H1 (cell line): ENCODE measurements at regions not wholly inside any gene's neighbourhood (a gene's known extent, or its start where the extent isn't known, plus 50 kb on each side); places are given as distances from the start of the nearest gene placed in this dataset.

Source experiments
- CTCF ChIA-PET: fragments of 300-600 bp; sonication (Branson Sonifier 250); formaldehyde crosslinking; loops from one replicate; lab custom pipeline; 2021; ENCODE audit not compliant: partially characterized antibody; lab: Charles Lee
- POLR2A ChIA-PET: fragments of 300-600 bp; sonication (Branson Sonifier 250); formaldehyde crosslinking; loops from one replicate; lab custom pipeline; 2021; ENCODE audit warnings: inconsistent platforms; ENCODE audit not compliant: partially characterized antibody; lab: Charles Lee
- DNase-seq, 2 experiments: peaks; one replicate each; pipeline versions ENCODE4 v3.0.0 to v3.0.0-alpha.2; 2010 to 2022; ENCODE audit warnings: low spot score in 2 of 2, low read depth in 1 of 2, mixed read lengths in 1 of 2
- FAIRE-seq: peaks from 2 replicates; lab custom pipeline; 2011; peaks lifted over from hg19 to GRCh38; lab: Jason Lieb, UNC
- H2AFZ ChIP-seq: 2 replicates; pipeline ENCODE4 v1.8.1; 2012; ENCODE audit warnings: low read length, inconsistent platforms
- H2AK5ac ChIP-seq: 2 replicates; pipeline ENCODE4 v1.6.1; 2013; ENCODE audit warnings: low read depth, low read length
- H2BK120ac ChIP-seq: replicated peaks from 2 replicates; pipeline ENCODE3; 2013; ENCODE audit warnings: low read depth, low read length, inconsistent platforms
- H2BK12ac ChIP-seq: 2 replicates; pipeline ENCODE4 v1.6.1; 2013; ENCODE audit warnings: low read depth, low read length
- H2BK15ac ChIP-seq: 2 replicates; pipeline ENCODE4 v1.6.1; 2013; ENCODE audit warnings: low read length
- H2BK20ac ChIP-seq: 2 replicates; pipeline ENCODE4 v1.6.1; 2013; ENCODE audit warnings: low read length
- H2BK5ac ChIP-seq: 2 replicates; pipeline ENCODE4 v1.6.1; 2013; ENCODE audit warnings: low read depth, low read length
- H3K14ac ChIP-seq: 2 replicates; pipeline ENCODE4 v1.6.1; 2013; ENCODE audit warnings: inconsistent platforms; ENCODE audit not compliant: insufficient read length
- H3K18ac ChIP-seq: 2 replicates; pipeline ENCODE4 v1.6.1; 2013; ENCODE audit warnings: low read length; ENCODE audit errors: extremely low read depth
- H3K23ac ChIP-seq: 2 replicates; pipeline ENCODE4 v1.6.1; 2013; ENCODE audit warnings: inconsistent platforms; ENCODE audit not compliant: insufficient read length
- H3K23me2 ChIP-seq: 2 replicates; pipeline ENCODE4 v1.6.1; 2013; ENCODE audit warnings: low read depth, low read length
- H3K27ac ChIP-seq: 2 replicates; pipeline ENCODE4 v1.6.1; 2011; ENCODE audit warnings: low read depth, low read length, inconsistent platforms
- H3K27me3 ChIP-seq, 4 experiments: replicated peaks in 1 of 4; 1 replicate in 1 of 4; 2 replicates in 3 of 4; pipeline versions ENCODE4 v1.6.1 to v1.8.1; 2011 to 2013; ENCODE audit warnings: low read length in 3 of 4, mild to moderate bottlenecking in 3 of 4, inconsistent platforms in 2 of 4, mixed read lengths in 2 of 4, moderate library complexity in 1 of 4; ENCODE audit not compliant: control insufficient read depth in 3 of 4, insufficient read depth in 3 of 4; ENCODE audit errors: extremely low read depth in 1 of 4
- H3K36me3 ChIP-seq, 4 experiments: 2 replicates each; pipeline versions ENCODE4 v1.6.1 to v1.8.1; 2011 to 2013; ENCODE audit warnings: mild to moderate bottlenecking in 4 of 4, low read length in 3 of 4, moderate library complexity in 2 of 4, control low read depth in 1 of 4, inconsistent platforms in 1 of 4; ENCODE audit not compliant: insufficient read depth in 4 of 4, control insufficient read depth in 2 of 4
- H3K4ac ChIP-seq: replicated peaks from 2 replicates; pipeline ENCODE3; 2013; ENCODE audit warnings: low read length, low read depth, mixed read lengths, inconsistent platforms; ENCODE audit not compliant: insufficient read length
- H3K4me1 ChIP-seq, 4 experiments: replicated peaks in 1 of 4; 1 replicate in 1 of 4; 2 replicates in 3 of 4; pipeline versions ENCODE4 v1.6.1 to v1.8.1; 2011 to 2013; ENCODE audit warnings: low read length in 3 of 4, inconsistent platforms in 2 of 4, mixed read lengths in 1 of 4; ENCODE audit not compliant: insufficient read depth in 4 of 4, control insufficient read depth in 3 of 4
- H3K4me2 ChIP-seq, 2 experiments: 2 replicates each; pipeline versions ENCODE4 v1.6.1 to v1.8.1; 2011 to 2013; ENCODE audit warnings: low read depth in 2 of 2, low read length in 2 of 2, control low read depth in 1 of 2, inconsistent platforms in 1 of 2, mild to moderate bottlenecking in 1 of 2; ENCODE audit not compliant: insufficient read depth in 1 of 2
- H3K4me3 ChIP-seq, 4 experiments: fragments of 200-600, 300-600 bp in 1 of 4; sonication (generic), shearing (Covaris generic), sonication (Bioruptor Twin) in 1 of 4; 2 replicates each; pipeline versions ENCODE4 v1.5.1 to v1.8.1; 2011 to 2016; ENCODE audit warnings: low read length in 4 of 4, low read depth in 3 of 4, control low read depth in 2 of 4, inconsistent platforms in 2 of 4, mild to moderate bottlenecking in 2 of 4, mixed read lengths in 1 of 4, moderate library complexity in 1 of 4; ENCODE audit not compliant: insufficient read depth in 2 of 4; ENCODE audit errors: extremely low read depth in 1 of 4
- H3K56ac ChIP-seq: replicated peaks from 2 replicates; pipeline ENCODE3; 2013; ENCODE audit warnings: low read depth, mild to moderate bottlenecking, mixed read lengths, low read length, inconsistent platforms; ENCODE audit not compliant: insufficient read length
- H3K79me1 ChIP-seq: 2 replicates; pipeline ENCODE4 v1.6.1; 2013; ENCODE audit warnings: low read depth, low read length, control low read depth
- H3K79me2 ChIP-seq, 2 experiments: 2 replicates each; pipeline versions ENCODE4 v1.6.1 to v1.8.1; 2012 to 2013; ENCODE audit warnings: low read length in 2 of 2, mild to moderate bottlenecking in 2 of 2, inconsistent platforms in 1 of 2; ENCODE audit not compliant: insufficient read depth in 2 of 2, control insufficient read depth in 1 of 2
- H3K9ac ChIP-seq, 4 experiments: replicated peaks in 1 of 4; 1 replicate in 1 of 4; 2 replicates in 3 of 4; pipeline versions ENCODE4 v1.6.1 to v1.8.1; 2011 to 2013; ENCODE audit warnings: low read depth in 3 of 4, low read length in 3 of 4, control low read depth in 2 of 4, mild to moderate bottlenecking in 2 of 4, moderate library complexity in 2 of 4, inconsistent platforms in 1 of 4; ENCODE audit errors: extremely low read depth in 1 of 4
- H3K9me3 ChIP-seq, 2 experiments: 2 replicates each; pipeline versions ENCODE4 v1.6.1 to v1.8.1; 2012 to 2013; ENCODE audit warnings: mild to moderate bottlenecking in 2 of 2, moderate library complexity in 2 of 2, control low read depth in 1 of 2, inconsistent platforms in 1 of 2, low read depth in 1 of 2, low read length in 1 of 2, mixed read lengths in 1 of 2; ENCODE audit not compliant: insufficient read depth in 2 of 2
- H4K20me1 ChIP-seq, 2 experiments: replicated peaks in 1 of 2; 2 replicates each; pipeline versions ENCODE3 to v1.8.1; 2011 to 2013; ENCODE audit warnings: inconsistent platforms in 2 of 2, low read length in 2 of 2, mild to moderate bottlenecking in 1 of 2; ENCODE audit not compliant: insufficient read depth in 2 of 2, control insufficient read depth in 1 of 2
- H4K5ac ChIP-seq: 2 replicates; pipeline ENCODE4 v1.6.1; 2013; ENCODE audit warnings: low read length, low read depth, mixed read lengths, inconsistent platforms; ENCODE audit not compliant: insufficient read length
- H4K8ac ChIP-seq: 2 replicates; pipeline ENCODE4 v1.8.0; 2013; ENCODE audit warnings: mild to moderate bottlenecking, moderate library complexity, low read length, inconsistent platforms; ENCODE audit not compliant: insufficient read depth; ENCODE audit errors: extremely low read depth
- H4K91ac ChIP-seq: replicated peaks from 2 replicates; pipeline ENCODE3; 2013; ENCODE audit warnings: low read length, mixed read lengths, inconsistent platforms; ENCODE audit not compliant: insufficient read length
- CHD2 ChIP-seq: IDR thresholded peaks from 2 replicates; pipeline ENCODE4 v1.6.1; 2012; ENCODE audit warnings: low read length, improper control_type of control experiment
- EP300 ChIP-seq, 2 experiments: IDR thresholded peaks; 1 replicate in 1 of 2; 2 replicates in 1 of 2; pipeline ENCODE4 v1.6.1; 2011 to 2012; ENCODE audit warnings: low read depth in 2 of 2, low read length in 2 of 2, mild to moderate bottlenecking in 2 of 2, borderline replicate concordance in 1 of 2, inconsistent platforms in 1 of 2, moderate library complexity in 1 of 2
- RAD21 ChIP-seq, 2 experiments: IDR thresholded peaks in 1 of 2; conservative IDR thresholded peaks in 1 of 2; 2 replicates each; pipeline ENCODE4 v1.6.1; 2011; ENCODE audit warnings: low read depth in 2 of 2, low read length in 2 of 2, improper control_type of control experiment in 1 of 2, inconsistent platforms in 1 of 2, mild to moderate bottlenecking in 1 of 2, moderate library complexity in 1 of 2
- RNF2 ChIP-seq: fragments of 200-900, 300-1000 bp; sonication (generic); IDR thresholded peaks from 2 replicates; pipeline ENCODE4 v1.7.1; 2016; ENCODE audit warnings: borderline replicate concordance, low read depth, mild to moderate bottlenecking, antibody characterized with exemption, low read length; ENCODE audit not compliant: poor library complexity, severe bottlenecking; ENCODE audit errors: missing control alignments
- WGBS, 2 experiments: shearing (Covaris generic) in 1 of 2; methylation state at CpG; one replicate each; pipeline versions ENCODE4 v1.1.6 to v1.1.7; 2013 to 2015; ENCODE audit warnings: low lambda C conversion rate in 2 of 2, mixed read lengths in 2 of 2, inconsistent platforms in 1 of 2, low coverage in 1 of 2, missing lambda C conversion rate in 1 of 2; ENCODE audit not compliant: insufficient replicate concordance in 2 of 2, insufficient coverage in 1 of 2, insufficient read length in 1 of 2; ENCODE audit errors: extremely low coverage in 1 of 2, missing lambda C conversion rate in 1 of 2; 5-methylcytosine and 5-hydroxymethylcytosine counted together

- H3K56ac ChIP-seq: no peak overlapping the region
- no peaks in the 10 kb centered on the region for H4K20me1 ChIP-seq
- H3K9ac ChIP-seq: no peak overlapping the region
- no peak overlapping the region for H3K14ac ChIP-seq
- peaks cover 0 to 2% (median 0%) of the 10 kb centered on the region in 4 experiments; a peak in 2 of 7 replicates for H3K4me1 ChIP-seq
- H2AFZ ChIP-seq: no peak overlapping the region
- CTCF ChIA-PET: interaction anchor here (1.2 kb wide), 1 partner anchor 12 kb away, joined by 3 read pairs; no protein-coding TSS in a partner anchor
- H3K36me3 ChIP-seq: no peaks in the 10 kb centered on the region; a peak in 2 of 8 replicates
- H4K5ac ChIP-seq: no peak overlapping the region
- no peak overlapping the region for H4K8ac ChIP-seq
- no peak overlapping the region for H2BK120ac ChIP-seq
- no peak overlapping the region for H2BK15ac ChIP-seq
- POLR2A ChIA-PET: no interaction called here
- DNase-seq (no peak), FAIRE-seq (no peak)
- H2BK20ac ChIP-seq: no peak overlapping the region
- H3K23ac ChIP-seq: no peak overlapping the region
- H3K4me3 ChIP-seq: no peak overlapping the region
- peaks cover 21 to 26% of the 10 kb centered on the region in 2 experiments for H3K9me3 ChIP-seq
- H3K4ac ChIP-seq: no peak overlapping the region
- H3K79me2 ChIP-seq: no peaks in the 10 kb centered on the region
- H2AK5ac ChIP-seq: no peak overlapping the region
- no peaks in the 10 kb centered on the region; the same call in 1 of the 2 replicates for H3K23me2 ChIP-seq
- no peaks in the 10 kb centered on the region for H3K27me3 ChIP-seq
- WGBS, 2 experiments: 90% methylated on average over 5 of the region's 5 CpGs; no CpG with 5 or more reads in 1 of the 2 experiments
- H3K18ac ChIP-seq: no peak overlapping the region
- H3K27ac ChIP-seq: no peak overlapping the region
- no peaks in the 10 kb centered on the region for H3K79me1 ChIP-seq
- H4K91ac ChIP-seq: no peak overlapping the region
- no peak overlapping the region for H3K4me2 ChIP-seq
- no peak overlapping the region for H2BK5ac ChIP-seq
- no peak overlapping the region for H2BK12ac ChIP-seq
- TF ChIP-seq RAD21 (IDR thresholded peaks at IDR 0.05 in 1 of 2, conservative IDR thresholded peaks at IDR 0.05 in 1 of 2; ENCODE audit: low read depth in 2 of 2, low read length in 2 of 2) (no peak), RNF2 (no peak), CHD2 (no peak), EP300 (IDR thresholded peaks at IDR 0.05; ENCODE audit: borderline replicate concordance in 1 of 2, low read depth in 2 of 2, low read length in 2 of 2) (no peak)
Measured at GRCh38 chr15:81915990-81916389, 129.8 kb downstream of the MEX3B start.
